A673 (cell line): ENCODE measurements at regions not wholly inside any gene's neighbourhood (a gene's known extent, or its start where the extent isn't known, plus 50 kb on each side); places are given as distances from the start of the nearest gene placed in this dataset.

Experiments
- BruUV-seq: library from RNA; stranded (reverse); fragments of 400-500 nt; replicated peaks from 2 replicates; lab custom pipeline; 2021; lab: Mats Ljungman, UMichigan
- CTCF ChIA-PET: fragments of 300-600 bp; sonication (Branson Sonifier 250); formaldehyde crosslinking; loops from one replicate; lab custom pipeline; 2022; ENCODE audit warnings: antibody characterized with exemption; lab: Charles Lee
- POLR2A ChIA-PET: fragments of 300-600 bp; sonication (Branson Sonifier 250); formaldehyde crosslinking; loops from one replicate; lab custom pipeline; 2022; ENCODE audit warnings: antibody characterized with exemption; ENCODE audit not compliant: low non-redundant PET; lab: Charles Lee
- DNase-seq: peaks from one replicate; pipeline ENCODE4 v3.0.0-alpha.2; 2015; ENCODE audit warnings: low spot score
- H3K27ac ChIP-seq: fragments of 200-600 bp; sonication (generic); 2 replicates; pipeline ENCODE4 v1.5.1; 2016; ENCODE audit warnings: mixed run types, low read depth, mild to moderate bottlenecking, mixed read lengths, antibody characterized with exemption, low read length; ENCODE audit not compliant: poor library complexity, severe bottlenecking
- H3K27me3 ChIP-seq: fragments of 200-600 bp; sonication (generic); replicated peaks from 2 replicates; pipeline ENCODE4 v1.6.1; 2017; ENCODE audit warnings: mixed run types, low read depth, mild to moderate bottlenecking, mixed read lengths, antibody characterized with exemption, low read length; ENCODE audit not compliant: insufficient read depth, poor library complexity
- H3K36me3 ChIP-seq: fragments of 200-600 bp; sonication (generic); 2 replicates; pipeline ENCODE4 v1.6.1; 2016; ENCODE audit warnings: mixed run types, mild to moderate bottlenecking, mixed read lengths, antibody characterized with exemption, low read length; ENCODE audit not compliant: insufficient read depth, poor library complexity, severe bottlenecking
- H3K4me1 ChIP-seq: fragments of 200-600 bp; sonication (generic); 2 replicates; pipeline ENCODE4 v1.6.1; 2017; ENCODE audit warnings: mixed run types, mild to moderate bottlenecking, mixed read lengths, antibody characterized with exemption, low read length; ENCODE audit not compliant: insufficient read depth, poor library complexity, severe bottlenecking
- H3K4me3 ChIP-seq: fragments of 200-600 bp; sonication (generic); 2 replicates; pipeline ENCODE4 v1.5.1; 2016; ENCODE audit warnings: low read depth, mixed run types, mild to moderate bottlenecking, mixed read lengths, low read length; ENCODE audit not compliant: poor library complexity, severe bottlenecking
- H3K9me3 ChIP-seq: fragments of 200-600 bp; sonication (generic); 2 replicates; pipeline ENCODE4 v1.6.1; 2016; ENCODE audit warnings: mixed run types, low read depth, mild to moderate bottlenecking, mixed read lengths, antibody characterized with exemption, low read length; ENCODE audit not compliant: poor library complexity, severe bottlenecking
- CTCF ChIP-seq: fragments of 300-800, 200-600 bp; sonication (generic); conservative IDR thresholded peaks from 2 replicates; pipeline ENCODE4 v1.5.1; 2017; ENCODE audit warnings: low read depth, mild to moderate bottlenecking, antibody characterized with exemption, low read length, moderate library complexity, mixed read lengths
- EZH2 ChIP-seq: fragments of 200-600 bp; sonication (generic); IDR thresholded peaks from 2 replicates; pipeline ENCODE4 v1.6.1; 2017; ENCODE audit warnings: borderline replicate concordance, low read depth, mild to moderate bottlenecking, mixed read lengths, antibody characterized with exemption, low read length; ENCODE audit not compliant: poor library complexity, severe bottlenecking
- intact Hi-C: fragments of 100-400 bp; cut with micrococcal nuclease; formaldehyde crosslinking; loops from one replicate; pipeline ENCODE4 v1.10.0; 2022; ENCODE audit not compliant: unreplicated experiment

- no peaks in the 10 kb centered on the region for H3K36me3 ChIP-seq
- CTCF ChIA-PET, result no interaction called here
- no peaks in the 10 kb centered on the region for H3K4me1 ChIP-seq
- intact Hi-C loops, result no loop called here
- POLR2A ChIA-PET, result no interaction called here
- no peak for DNase-seq
- H3K27ac ChIP-seq, result no peak overlapping the region
- H3K27me3 ChIP-seq, result no peaks in the 10 kb centered on the region
- TF ChIP-seq CTCF (no peak), EZH2 (no peak)
- no peaks in the 10 kb centered on the region for H3K9me3 ChIP-seq
- BruUV-seq, result no TSS peak
- H3K4me3 ChIP-seq, result no peak overlapping the region
Observed at GRCh38 chr11:115944596-115944995, 440.4 kb upstream of the CADM1 start.

- no peak overlapping the region for H3K27ac ChIP-seq
- no TSS peak for BruUV-seq
- ChIA-PET POLR2A (no interaction called here), CTCF (no interaction called here)
- H3K4me1 ChIP-seq, result no peaks in the 10 kb centered on the region
- H3K36me3 ChIP-seq, result no peaks in the 10 kb centered on the region
- no peak for DNase-seq
- TF ChIP-seq EZH2 (no peak), CTCF (no peak)
- no peak overlapping the region for H3K4me3 ChIP-seq
- no peaks in the 10 kb centered on the region for H3K27me3 ChIP-seq
- no peaks in the 10 kb centered on the region for H3K9me3 ChIP-seq
- intact Hi-C loops, result no loop called here
Observed at GRCh38 chr11:115942011-115942410, 437.8 kb upstream of the CADM1 start.

DNA sequence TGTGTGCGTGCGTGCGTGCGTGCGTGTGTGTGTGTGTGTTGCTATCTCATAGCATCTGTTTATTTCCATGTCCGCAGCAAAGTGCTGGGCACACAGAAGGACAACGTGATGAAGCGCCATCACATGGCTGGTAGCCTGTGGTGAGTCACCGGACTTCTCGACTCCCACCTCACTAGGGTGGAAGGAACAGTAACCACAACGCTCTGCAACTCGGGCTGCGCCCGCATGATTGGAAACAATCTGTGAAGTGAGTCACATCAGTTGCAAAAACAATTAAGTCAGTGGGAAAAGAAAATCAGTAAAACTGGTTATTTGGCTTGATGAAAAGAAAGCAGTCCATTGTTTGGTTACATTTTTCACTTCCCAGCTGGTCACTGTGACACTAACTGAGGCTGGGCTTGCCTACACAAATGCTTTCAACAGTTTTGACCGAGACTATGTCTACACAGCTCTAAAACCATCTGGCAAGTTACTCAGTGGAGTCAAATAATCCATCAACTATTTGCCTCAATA lies 437.3 kb upstream of the CADM1 start:
- Histone ChIP-seq H3K27me3 (no peaks in the 10 kb centered on the region), H3K9me3 (no peaks in the 10 kb centered on the region), H3K4me1 (no peaks in the 10 kb centered on the region), H3K27ac (no peak overlapping the region), H3K4me3 (no peak overlapping the region), H3K36me3 (no peaks in the 10 kb centered on the region)
- CTCF ChIA-PET, result no interaction called here
- DNase-seq, result no peak
- TF ChIP-seq CTCF (no peak), EZH2 (no peak)
- intact Hi-C loops, result no loop called here
- no TSS peak for BruUV-seq
- POLR2A ChIA-PET, result no interaction called here
